Renal cortical epithelial cell (primary cell): ENCODE measurements at regions not wholly inside any gene's neighbourhood (a gene's known extent, or its start where the extent isn't known, plus 50 kb on each side); places are given as distances from the start of the nearest gene placed in this dataset.
"Not testable (repeated sequence)": the region's sequence is repeated elsewhere in the genome, so short reads cannot be mapped to it uniquely, and the experiment has no call there.

Experiments
- DNase-seq: peaks from one replicate; pipeline ENCODE4 v3.0.0-alpha.2; 2011; ENCODE audit warnings: low read depth

DNA sequence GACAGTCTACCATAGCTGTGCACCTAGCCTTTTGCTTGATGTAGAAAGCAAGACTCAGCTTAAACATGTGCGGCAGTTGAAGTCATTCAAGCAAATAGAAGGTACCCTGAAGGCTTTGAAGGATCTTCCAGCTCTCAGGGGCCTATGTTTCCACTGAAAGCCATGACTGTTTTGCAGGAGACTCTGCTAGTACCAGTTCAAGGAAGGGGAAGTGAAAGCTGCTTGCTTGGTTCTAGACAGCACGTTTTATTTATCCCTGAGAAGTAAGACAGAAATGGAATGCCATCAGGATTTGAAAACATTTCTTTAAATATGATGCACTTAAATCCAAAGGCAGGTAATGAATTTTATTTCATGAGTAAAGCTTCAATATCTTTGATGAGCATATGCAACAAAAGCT, 311.4 kb downstream of the PDCD6IP start:
- DNase-seq = no peak

DNA sequence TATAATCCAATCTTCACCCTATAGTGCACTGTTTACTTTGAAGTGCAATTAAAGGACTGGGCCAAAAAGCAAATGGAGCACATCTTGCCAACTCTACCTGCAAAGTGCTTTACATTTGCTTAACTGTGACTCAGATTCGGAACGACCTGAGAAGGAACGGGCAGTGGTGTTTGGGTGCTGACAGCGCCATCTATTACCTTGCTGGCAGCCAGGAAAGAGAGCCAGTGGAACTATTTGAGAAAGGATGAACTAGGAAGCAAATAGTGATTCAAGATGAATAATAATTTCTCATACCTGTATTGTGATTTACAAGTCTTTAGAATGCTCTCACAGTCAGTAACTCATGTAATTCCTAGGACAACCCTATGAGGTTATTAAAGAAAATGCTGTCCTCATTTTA, 312.9 kb downstream of the PDCD6IP start:
- no peak for DNase-seq

DNA sequence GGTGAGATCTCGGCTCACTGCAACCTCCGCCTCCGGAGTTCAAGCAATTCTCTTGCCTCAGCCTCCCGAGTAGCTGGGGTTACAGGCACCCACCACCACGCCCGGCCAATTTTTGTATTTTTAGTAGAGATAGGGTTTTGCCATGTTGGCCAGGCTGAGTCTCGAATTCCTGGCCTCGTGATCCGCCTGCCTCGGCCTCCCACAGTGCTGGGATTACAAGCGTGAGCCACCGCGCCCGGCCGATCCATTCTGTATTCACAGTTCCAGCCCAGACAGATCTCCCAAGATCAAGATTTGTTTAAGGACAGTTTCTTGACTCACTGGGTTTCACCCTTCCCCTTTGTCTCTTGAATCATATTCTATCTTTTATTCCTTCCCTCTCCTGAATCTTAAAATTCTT, 313.8 kb downstream of the PDCD6IP start:
- DNase-seq = not testable (repeated sequence)

DNA sequence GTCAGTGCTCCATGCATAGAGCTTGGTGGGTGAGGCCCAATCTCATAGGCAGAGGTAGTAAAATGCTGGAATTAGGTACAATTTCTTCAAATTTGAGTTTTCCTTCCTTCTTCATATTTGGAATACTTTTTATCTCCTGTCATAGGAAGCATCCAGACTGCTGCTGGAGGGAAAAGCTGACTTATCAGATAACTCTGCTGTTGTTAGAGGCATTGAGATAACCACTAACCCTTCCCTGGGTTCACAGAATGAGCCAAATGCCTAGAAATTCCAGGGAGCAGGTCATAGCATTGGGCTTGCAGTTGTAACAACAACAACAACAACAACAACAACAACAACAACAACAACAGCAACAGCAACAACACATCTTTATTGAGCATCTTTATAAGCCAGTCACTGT, 332.7 kb downstream of the PDCD6IP start:
- DNase-seq = no peak

DNA sequence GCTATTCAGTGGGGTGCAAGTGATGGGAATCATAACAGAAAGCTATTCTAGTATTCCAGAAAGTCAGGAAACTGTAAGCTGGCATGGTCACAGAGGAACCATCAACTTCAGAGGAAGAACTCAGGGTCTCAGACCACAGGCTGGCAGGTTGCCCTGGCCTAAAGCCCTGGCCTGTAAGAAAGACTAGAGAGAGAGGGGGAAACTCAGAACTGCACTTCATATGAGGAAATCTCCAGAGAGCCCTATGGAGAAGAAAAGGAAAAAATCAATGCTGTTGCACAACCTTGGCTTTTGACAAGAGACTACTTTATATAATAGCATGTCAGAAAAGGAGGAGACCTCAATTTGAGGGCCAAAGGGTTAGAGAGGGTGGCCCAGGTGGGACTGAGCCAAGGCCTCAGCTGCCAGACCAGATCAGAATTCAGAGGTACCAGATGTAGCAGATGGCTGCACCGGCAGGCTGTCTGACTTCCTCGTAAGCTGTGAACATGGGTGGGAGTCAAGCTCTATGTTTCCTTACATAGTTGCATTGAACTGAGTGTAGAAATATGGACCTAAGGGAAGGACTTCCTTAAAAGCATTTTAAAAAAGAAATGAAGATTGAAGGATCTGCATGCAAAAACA, 333.8 kb downstream of the PDCD6IP start:
- DNase-seq = no peak

DNA sequence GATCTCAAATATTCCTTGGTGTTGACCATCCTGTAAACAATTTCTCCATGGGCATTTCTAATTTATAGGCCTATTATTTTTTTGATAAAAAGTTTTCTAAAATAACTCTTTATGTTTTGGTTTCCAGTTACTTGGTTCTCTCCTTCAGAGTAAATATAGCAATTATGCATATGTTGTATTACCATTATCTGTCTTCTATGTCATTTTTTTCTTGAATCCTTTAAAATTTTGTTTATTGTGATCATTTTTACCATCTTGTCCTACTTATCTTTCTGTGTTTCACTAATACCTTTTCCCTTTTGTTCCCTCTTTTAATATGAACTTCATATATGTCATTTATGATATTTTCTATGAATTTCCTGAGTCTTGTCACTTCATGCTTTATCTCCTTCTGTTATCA, 341.1 kb downstream of the PDCD6IP start:
- no peak for DNase-seq

DNA sequence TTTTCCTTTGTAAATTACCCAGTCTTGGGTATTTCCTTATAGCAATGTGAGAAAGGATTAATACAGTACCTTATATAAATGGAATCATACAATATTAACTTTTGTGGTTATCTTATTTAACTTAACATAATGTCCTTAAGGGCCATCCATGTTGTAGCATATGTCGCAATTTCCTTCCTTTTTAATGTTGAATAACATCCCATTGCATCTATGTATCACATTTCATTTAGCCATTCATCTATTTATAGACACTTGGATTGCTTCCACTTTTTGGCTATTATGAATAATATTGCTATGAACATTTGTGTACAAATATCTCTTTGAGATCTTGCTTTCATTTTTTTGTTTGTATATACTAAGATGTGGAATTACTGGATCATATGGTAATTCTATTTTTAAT, 342.2 kb downstream of the PDCD6IP start:
- no peak for DNase-seq

DNA sequence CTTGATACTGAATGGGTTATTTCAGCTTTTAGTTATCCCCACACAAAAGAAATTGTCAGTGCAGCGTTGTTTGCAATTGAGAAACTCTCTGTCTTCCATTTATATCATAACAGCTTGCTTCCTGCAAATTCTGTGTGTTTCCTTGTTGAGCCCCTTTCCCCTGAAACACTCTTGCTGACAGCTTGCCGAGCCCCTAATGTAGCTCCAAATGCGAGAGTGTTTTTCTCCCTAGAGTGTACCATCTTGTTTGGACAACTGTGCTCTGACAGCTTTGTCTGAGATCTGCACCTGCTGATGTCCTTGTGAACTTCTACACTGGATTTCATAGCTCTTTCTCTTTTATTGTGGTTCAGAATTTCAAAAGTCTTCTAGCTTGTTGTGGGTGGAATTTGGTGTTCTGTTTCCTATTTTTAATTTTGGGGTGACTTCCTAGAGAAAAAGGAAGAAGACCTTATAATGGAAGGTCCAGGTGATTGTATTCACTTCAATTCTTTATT, 343.5 kb downstream of the PDCD6IP start:
- no peak for DNase-seq

DNA sequence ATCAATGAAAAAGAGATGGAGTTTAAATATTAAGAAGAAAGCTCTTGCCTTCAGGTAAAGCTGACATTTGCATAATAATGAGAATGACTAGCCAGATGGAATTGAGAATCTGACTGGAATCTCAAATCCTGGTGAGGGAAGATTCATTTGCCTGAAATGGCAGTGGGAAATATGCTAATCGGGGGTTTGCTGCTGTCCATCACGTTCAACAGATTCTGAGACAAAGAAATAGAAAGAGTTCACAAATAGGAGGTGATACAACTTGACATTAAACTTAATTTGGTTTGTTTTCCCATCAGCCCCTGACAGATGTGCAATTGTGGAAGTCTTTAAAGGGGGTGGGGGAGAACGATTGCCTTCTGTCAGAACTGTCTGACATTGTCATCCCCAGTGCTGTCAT, 347.4 kb downstream of the PDCD6IP start:
- no peak for DNase-seq

DNA sequence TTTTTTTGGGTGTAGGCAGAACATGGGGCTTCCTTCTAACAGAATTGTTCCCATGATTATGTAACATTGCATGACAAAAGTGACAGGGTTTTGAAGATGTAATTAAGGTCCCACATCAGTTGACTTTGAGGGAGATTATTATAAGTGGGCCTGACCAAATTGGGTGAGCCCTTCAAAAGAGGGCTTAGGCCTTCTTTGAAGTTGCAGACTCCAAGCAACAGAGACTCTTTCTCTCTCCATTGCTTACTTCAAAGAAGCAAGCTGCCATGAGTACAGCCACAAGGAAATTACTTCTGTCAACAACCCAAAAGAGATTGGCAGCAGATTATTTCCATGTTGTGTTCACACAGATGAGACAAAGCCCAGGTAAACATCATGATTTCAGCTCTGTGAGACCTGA, 348.2 kb downstream of the PDCD6IP start:
- no peak for DNase-seq

DNA sequence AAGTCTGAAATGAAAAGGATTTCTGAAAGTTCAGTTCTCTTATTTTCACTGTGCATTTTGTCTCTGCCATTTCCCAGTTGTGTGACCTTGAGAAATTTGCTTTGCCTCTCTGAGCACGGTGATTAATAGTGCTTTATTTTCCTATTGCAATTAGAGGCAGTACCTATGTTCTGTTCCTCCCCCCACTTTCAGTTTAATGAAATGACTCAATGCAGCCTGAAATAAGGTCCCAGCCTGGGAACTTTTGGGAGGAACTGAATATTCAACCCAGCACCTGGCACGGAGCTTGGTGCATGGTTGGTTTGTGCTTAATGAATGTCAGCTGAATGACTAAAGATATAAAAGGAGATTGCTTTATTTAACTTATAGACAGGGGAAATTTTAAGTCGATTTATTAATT, 352.6 kb downstream of the PDCD6IP start:
- DNase-seq = peak; percentile 13

DNA sequence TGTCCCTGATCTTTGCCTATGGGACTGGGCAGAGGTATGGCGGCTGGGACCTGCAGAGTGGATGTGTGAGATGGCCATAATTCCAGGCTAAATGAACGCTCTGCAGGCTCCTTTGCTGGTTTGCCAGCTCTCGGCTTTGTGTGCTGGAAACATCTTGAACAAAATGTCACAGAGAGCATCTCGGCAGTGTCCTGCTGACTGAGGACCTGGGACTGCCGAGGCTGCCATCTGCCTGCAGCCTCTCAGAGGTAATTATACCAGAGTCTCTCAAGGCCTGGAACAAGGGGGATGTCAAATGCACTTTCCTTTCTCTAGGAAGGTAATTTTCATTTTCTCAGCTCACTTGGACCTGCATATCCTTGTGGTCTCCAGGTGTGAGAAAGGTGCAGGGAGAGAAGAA, 354.2 kb downstream of the PDCD6IP start:
- DNase-seq = no peak

DNA sequence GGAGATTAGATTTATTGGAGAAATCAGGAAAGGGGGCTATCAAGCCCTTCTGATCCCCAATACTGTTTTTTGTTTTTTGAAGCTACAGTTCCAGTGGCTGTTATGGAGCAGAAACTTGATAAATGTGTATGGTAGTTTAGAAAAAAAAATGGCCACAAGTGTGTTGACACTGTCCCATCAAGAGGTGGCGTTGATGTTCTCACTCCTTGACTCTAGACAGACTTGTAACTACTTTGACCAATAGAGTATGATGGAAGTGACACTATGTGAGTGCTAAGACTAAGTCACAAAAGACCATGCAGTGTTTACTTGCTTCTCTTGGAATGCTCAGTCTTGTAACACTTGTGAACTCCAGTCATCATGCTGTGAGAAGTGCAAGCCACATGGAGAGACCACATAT, 356.7 kb downstream of the PDCD6IP start:
- DNase-seq = no peak

DNA sequence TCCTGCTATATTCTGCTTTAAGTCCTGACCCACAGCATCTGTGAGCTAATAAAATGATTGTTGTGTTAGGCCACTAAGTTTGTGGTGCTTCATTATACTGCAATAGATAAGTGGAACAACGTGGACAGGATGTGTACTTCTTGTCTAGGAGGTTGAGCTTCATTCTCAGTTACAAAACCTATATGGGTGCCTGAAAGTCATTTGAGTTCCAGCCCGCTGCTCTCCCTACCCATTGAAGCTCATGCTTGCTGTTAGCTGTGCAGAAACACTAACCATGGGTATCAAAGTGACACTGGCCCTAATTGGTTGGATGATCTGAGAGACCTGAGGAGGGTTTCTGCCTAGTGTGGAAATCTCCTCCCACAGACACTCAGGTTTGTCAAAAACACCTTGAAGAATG, 357.2 kb downstream of the PDCD6IP start:
- no peak for DNase-seq

DNA sequence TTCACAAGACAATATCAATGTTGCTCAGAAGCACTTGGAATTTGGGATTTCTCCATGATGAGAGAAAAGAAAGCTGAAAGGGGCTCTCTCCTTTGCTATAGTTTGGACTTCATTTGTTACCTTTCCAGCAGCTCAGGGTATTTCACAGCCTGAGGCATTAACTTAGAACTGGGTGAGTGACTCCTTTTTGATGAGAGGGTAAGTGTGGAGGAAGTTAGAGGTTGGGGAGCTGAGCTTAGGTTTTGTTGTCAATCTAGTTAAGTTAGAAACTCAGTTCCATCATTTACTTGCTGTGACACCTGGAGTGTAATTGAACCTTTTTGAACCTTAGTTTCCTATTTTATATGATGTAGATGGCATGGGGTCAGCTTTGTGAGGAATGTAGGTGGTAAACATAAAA, 359.1 kb downstream of the PDCD6IP start:
- DNase-seq = no peak

DNA sequence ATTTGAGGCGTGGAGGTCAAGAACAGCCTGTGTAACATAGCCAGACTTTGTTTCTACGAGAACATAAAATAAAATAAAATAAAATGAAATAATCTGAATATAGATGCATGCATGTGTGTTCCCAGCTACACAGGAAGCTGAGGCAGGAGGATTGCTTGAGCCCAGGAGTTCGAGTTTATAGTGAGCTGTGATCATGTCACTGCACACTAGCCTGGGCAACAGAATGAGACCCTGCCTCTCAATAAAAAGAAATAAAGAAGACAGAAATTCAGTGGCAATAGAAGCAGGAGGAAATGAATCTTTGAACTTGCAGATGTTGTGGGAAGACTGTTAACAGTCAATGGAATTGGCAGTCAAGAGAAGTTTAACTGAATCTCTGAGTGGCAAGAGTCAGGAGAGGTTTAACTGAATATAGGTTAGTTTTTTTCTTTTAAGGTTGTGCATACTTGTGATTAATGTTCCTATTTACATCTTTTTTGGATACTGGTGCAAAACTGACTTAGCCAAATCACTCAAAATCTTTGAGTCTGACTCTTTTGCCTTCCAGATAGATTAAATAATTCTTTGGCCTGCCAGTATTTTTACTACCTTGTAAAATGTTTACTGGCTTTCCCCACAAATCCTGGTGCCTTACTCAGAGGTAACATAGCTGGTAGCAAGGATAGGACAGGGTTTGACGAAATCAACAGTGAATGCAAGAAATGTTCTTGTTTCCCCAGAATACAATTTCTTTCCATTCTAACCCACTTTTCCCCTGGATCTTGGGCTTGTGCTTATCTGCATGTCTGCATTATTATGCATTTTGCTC, 361.4 kb downstream of the PDCD6IP start:
- DNase-seq = no peak

DNA sequence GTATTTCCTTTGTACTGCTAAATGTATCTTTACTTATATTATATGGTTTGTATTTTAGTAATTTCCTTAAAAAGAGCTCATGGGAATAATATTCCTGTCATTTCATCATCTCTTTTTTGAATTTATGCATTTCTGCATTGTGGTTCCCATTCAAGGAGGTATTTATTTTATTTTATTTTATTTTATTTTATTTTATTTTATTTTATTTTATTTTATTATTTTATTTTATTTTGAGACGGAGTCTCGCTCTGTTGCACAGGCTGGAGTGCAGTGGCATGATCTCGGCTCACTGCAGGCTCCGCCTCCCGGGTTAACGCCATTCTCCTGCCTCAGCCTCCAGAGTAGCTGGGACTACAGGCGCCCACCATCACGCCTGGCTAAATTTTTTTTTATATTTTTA, 371.2 kb downstream of the PDCD6IP start:
- DNase-seq = not testable (repeated sequence)

DNA sequence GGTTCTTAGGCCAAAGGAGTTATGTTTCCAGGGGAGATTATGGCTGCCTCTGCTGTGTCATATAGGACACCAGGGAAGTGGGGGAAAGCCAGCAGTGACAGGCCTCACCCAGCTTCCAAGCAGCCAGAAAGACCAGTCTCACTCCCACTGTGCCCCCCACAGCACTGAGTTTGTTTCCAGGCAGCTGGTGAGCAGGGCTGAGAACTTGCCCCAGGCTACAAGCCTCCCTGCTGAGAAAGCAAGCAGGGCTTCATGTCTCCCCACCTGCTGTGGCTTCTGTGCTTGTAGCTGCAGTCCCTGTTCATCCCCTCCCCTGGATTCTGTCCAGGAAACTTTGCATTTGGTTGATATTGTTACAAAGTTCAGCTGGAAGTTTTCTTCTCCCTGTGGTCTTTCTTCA, 376.3 kb downstream of the PDCD6IP start:
- no peak for DNase-seq

DNA sequence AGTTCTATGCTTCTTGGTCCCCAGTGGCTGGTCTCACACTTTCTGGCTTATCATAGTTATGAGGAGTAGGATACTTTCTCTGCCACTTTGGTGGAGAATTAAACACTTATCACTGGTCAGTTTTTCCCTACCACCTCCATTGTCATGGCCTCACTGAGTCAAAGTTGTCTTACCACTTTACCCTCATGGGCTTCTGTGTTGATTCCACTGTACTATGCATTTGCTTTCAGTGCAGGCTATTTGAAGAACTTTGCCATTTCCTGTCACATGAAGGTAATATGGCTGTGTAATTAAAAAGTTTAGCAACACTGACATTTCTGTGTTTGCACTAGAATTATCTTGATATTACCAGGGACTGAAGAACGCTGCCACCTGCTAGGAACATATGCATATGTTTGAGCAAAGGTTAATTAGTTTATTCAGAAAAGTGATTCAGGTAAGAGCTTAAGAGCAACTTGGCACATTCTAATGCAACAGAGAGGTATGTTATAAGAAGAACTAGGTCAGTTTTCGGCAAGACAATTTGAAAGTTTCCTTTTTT, 377.3 kb downstream of the PDCD6IP start:
- DNase-seq = no peak

DNA sequence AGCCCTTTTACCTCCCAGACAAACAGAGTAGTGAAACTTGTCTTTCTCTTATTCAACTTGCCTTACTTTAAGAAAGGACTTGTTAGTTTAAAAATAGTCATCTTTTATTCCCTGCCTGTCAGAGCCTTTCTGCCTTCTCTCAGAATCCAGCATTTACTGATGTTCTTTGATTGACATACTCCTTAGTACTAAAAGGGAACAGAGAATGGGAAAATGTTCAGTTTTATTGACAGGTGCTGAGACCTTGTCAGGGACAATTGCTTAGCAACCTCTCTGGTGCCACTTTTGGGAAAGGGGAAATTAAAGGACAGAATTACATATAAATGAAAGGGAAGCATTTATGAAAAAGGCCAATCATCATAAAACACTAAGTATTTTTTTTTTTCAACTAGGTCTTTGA, 378.3 kb downstream of the PDCD6IP start:
- DNase-seq = no peak

DNA sequence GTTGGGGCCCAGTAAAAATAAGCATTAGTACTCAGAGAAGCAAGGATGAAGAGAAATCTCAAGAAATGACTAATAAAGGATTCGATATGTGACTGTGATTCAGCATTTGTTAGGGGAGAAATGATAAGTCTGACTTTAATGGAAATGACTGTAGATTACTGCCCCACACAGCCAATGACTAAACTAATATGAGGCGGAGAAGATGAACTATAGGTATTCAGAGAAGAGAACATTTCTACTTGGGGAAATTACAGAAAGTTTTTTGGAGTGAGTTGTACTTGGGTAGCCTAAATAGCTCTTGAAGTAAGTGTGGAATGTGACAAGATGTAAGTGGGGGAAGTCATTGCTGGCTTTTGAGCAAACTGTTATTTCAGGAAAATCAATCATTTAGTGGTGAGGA, 380.0 kb downstream of the PDCD6IP start:
- no peak for DNase-seq

DNA sequence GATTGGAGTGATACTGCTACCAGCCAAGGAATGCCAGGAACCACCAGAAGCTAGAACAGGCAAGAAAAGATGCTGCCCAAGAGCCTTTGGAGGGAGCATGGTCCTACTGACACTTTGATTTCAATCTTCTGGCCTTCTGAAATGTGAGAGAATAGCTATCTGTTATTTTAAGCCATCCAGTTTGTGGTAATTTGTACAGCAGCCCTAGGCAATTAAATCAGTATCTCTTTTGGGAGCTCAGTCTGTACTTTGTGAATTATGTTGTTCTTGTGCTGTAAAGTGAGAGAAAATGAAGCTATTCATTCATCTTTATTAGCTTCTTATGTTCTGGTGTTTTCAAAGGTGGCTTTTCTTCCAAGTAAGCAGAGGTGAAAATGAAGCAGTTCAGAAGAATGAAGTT, 381.3 kb downstream of the PDCD6IP start:
- DNase-seq = no peak

DNA sequence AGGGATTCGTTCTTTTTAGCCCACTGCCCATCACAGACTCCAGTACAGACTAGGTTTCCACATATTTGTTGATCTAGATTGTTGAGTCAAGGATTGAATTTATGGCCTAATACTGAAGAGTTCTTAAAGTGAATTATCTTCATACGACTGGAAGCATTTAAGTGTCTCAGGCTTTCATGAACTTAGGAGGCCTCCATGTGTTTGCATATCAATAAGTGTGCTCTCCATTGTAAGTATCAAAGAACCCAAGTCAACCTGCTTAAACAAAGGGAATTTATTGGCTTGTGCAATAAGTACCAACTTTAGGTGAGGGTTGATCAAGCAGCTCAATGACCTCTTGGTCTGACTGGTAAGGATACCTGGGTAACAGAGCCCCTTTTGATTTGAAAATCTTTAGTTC, 382.1 kb downstream of the PDCD6IP start:
- no peak for DNase-seq
